ENCODE measurements at regions not wholly inside any gene's neighbourhood (a gene's known extent, or its start where the extent isn't known, plus 50 kb on each side); places are given as distances from the start of the nearest gene placed in this dataset.

- no peak for TF ChIP-seq REST (IDR thresholded peaks at IDR 0.05; ENCODE audit: insufficient read depth in 1 of 2, low read depth in 2 of 2, low read length in 2 of 2)
- TF ChIP-seq SIN3A (IDR thresholded peaks at IDR 0.05; ENCODE audit: borderline replicate concordance, insufficient read depth, low read length), result no peak
- no peak for TF ChIP-seq POLR2AphosphoS5 (IDR thresholded peaks at IDR 0.05; ENCODE audit: low read depth, low read length)
- TF ChIP-seq FOXP2 (optimal IDR thresholded peaks at IDR 0.05; ENCODE audit: borderline replicate concordance, extremely low read depth, extremely low read length, insufficient read depth), result no peak
- no peak for TF ChIP-seq TAF1 (IDR thresholded peaks at IDR 0.05; ENCODE audit: borderline replicate concordance, insufficient read depth, low read length)
Observed at GRCh38 chr7:121563177-121563576, 167.1 kb upstream of the FAM3C start.

GRCh38 chr7:121562259-121562658 is 166.2 kb upstream of the FAM3C start:
- no peak for TF ChIP-seq FOXP2 (optimal IDR thresholded peaks at IDR 0.05; ENCODE audit: borderline replicate concordance, extremely low read depth, extremely low read length, insufficient read depth)
- TF ChIP-seq POLR2AphosphoS5 (IDR thresholded peaks at IDR 0.05; ENCODE audit: low read depth, low read length), result no peak
- TF ChIP-seq TAF1 (IDR thresholded peaks at IDR 0.05; ENCODE audit: borderline replicate concordance, insufficient read depth, low read length), result no peak
- no peak for TF ChIP-seq SIN3A (IDR thresholded peaks at IDR 0.05; ENCODE audit: borderline replicate concordance, insufficient read depth, low read length)
- TF ChIP-seq REST (IDR thresholded peaks at IDR 0.05; ENCODE audit: insufficient read depth in 1 of 2, low read depth in 2 of 2, low read length in 2 of 2), result no peak

GRCh38 chr7:121561717-121562116 is 165.6 kb upstream of the FAM3C start:
- TF ChIP-seq REST (IDR thresholded peaks at IDR 0.05; ENCODE audit: insufficient read depth in 1 of 2, low read depth in 2 of 2, low read length in 2 of 2) (no peak), SIN3A (IDR thresholded peaks at IDR 0.05; ENCODE audit: borderline replicate concordance, insufficient read depth, low read length) (no peak), FOXP2 (optimal IDR thresholded peaks at IDR 0.05; ENCODE audit: borderline replicate concordance, extremely low read depth, extremely low read length, insufficient read depth) (no peak), POLR2AphosphoS5 (IDR thresholded peaks at IDR 0.05; ENCODE audit: low read depth, low read length) (no peak), TAF1 (IDR thresholded peaks at IDR 0.05; ENCODE audit: borderline replicate concordance, insufficient read depth, low read length) (no peak)

- no peak for TF ChIP-seq POLR2AphosphoS5 (IDR thresholded peaks at IDR 0.05; ENCODE audit: low read depth, low read length)
- TF ChIP-seq TAF1 (IDR thresholded peaks at IDR 0.05; ENCODE audit: borderline replicate concordance, insufficient read depth, low read length), result no peak
- no peak for TF ChIP-seq REST (IDR thresholded peaks at IDR 0.05; ENCODE audit: insufficient read depth in 1 of 2, low read depth in 2 of 2, low read length in 2 of 2)
- no peak for TF ChIP-seq SIN3A (IDR thresholded peaks at IDR 0.05; ENCODE audit: borderline replicate concordance, insufficient read depth, low read length)
- TF ChIP-seq FOXP2 (optimal IDR thresholded peaks at IDR 0.05; ENCODE audit: borderline replicate concordance, extremely low read depth, extremely low read length, insufficient read depth), result no peak
Observed at GRCh38 chr7:121560267-121560990, 164.3 kb upstream of the FAM3C start.
